Activated gamma-delta T cell treated with Interleukin-2 at 50 U/mL for 16 hours (primary cell): ENCODE measurements at regions not wholly inside any gene's neighbourhood (a gene's known extent, or its start where the extent isn't known, plus 50 kb on each side); places are given as distances from the start of the nearest gene placed in this dataset.

Experiments
- DNase-seq: peaks from one replicate; pipeline ENCODE4 v3.0.0-alpha.2; 2020

DNA sequence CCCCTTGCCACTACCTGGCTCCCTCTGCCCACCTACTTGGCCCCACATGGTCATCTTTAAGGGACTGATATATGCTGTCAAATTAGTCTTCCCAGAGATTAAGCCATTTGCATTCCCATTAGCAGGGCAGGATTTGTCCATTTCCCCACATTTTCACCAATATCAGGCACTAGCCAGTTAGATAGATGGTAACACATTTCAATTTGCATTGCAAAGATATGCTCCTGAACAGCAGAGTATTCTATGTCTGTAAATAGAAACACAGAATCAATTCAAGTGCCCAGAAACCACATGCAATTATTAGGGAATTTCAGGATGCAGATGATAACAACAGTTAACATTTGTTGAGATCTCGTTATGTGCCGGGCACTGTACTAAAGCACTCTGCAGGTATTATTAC is 92.6 kb upstream of the IL12B start:
- DNase-seq = no peak

DNA sequence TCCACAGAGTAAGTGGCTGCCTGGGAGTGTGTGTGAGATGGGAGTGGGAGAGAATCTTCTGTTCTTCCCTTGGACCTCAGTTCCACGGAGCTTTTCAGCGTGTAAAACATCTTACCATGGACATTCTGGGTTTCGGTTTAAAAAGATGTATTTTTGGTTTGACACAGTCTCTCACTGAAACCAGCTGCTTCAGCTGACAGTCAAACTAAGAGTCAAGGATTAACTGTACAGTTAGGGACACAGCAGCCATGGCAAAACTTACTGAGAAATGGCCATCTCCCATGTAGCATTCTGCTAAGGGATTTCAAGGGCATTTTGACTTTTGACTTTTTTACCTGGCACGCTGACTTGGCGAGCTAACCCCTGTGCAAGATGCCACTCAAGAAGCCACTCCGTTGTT is 93.8 kb upstream of the IL12B start:
- no peak for DNase-seq

DNA sequence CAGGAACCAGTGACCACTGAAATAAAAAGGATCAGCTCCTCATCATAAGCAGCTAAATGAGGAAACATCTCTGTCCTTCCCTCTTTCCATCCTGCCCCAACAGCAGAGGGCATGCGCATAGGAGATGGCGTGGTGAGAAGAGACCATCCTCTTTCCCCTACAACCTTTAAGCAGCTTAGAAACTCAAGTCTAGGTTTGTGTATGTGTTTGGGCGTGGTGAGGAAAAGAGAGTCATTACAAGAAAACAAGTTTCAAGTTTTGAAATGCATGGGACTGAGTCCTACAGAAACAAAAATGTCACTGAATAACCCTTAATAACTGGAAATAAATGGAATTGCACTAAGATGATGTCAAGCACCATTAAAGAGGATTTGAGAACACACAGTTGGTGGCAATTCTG is 96.4 kb upstream of the IL12B start:
- DNase-seq = no peak

DNA sequence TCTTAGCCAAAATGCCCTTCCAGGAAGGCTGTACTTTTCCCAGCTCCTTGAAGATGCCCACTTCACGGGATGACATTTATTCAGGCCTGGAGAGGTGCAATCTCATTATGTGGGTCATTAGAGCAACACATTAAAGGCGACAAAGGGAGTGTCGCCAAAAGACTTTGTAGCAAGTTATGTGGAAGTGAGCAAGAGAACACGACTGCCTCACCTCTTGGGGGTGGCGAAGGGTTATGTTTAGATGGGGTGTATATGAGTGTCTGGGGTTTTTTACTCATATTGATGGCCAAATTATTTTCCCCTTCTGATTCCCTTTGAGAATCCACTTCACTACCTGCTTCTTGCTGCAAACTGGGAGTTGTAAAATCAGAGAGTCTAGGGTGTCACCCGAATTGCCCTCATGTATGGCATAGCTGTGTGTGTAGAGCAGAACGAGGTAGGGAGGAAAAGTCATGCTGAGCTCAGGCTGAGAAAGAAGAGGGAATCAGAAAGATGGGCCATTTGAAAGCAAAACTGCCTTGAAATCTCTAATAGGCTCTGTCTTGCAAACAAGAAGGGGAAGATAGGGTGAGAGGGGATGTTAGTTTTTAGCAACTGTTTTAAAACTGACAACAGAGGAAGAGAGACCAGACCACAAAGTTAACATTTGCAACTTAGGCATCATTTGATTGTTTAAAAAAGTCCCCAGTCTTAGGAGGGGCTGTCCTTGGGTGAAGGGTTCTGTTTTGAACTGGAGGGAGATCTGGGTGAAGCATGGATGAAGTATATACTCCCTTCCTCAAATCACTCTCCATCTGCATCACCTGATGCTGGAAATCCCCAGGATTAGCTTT is 97.1 kb upstream of the IL12B start:
- no peak for DNase-seq

DNA sequence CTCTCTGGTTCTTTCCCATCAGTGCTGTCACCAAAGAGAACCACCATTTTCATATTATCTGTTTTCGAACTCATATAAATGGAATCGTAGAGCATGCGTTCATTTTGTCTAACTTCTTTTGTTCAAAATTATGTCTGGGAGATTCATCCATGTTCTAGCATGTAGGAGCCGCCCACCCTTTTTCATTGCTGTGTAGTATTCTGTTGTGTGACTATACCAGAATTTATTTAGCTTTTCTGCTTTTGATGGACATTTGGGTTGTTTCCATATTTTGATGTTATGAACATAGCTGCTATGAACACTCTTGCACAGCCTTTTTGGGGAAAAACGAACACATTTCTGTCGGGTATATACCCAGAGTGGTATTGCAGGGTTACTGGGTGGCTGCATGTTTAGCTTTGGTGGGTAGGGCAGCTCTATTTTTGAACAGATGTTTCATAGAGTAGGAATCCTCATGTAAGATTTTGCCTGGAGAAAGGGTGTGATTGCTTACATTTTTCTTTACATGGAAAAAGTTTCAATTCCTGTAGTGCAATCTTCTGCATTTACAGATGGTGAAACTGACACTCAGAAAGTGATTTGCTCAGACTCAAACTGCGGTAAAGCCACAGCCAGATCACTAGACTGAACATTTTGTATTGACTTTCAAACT is 100.2 kb upstream of the IL12B start:
- no peak for DNase-seq

DNA sequence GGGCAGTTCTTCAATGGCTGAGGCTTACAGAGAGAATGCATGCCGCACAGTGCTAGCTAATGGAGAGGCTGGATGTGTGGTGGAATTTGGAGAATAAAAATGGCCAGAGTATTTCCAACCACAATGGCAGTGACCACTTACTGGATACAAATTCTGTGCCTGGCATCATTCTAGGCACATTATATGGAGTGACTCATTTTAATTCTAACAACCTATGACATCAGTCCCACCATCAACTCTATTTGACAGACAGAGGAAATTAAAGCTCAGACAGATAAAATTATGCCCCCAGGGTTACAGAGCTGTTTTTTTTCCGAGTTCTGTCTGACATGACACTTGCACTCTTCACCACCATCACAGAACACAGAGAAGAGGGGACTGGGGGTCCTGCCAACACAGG is 105.6 kb upstream of the IL12B start:
- no peak for DNase-seq

DNA sequence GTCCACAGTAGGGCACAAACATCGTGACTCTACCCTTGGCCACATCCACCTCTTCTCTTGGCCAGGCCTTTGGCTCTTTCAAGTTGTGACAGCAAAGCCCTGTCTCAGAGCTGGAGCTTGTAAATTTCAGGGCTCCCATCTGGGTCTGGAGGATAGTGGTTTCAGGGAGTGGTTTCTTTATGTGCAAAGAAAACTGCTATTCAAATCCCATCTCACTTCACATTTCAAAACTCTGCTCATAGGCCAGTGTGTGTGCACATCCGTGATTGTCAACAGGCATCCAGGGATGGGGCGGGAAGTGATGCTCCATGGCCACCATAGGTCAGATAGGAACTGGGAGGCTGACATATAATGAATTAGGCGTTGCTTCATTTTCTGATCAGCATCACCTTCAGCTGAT is 107.8 kb upstream of the IL12B start:
- no peak for DNase-seq

DNA sequence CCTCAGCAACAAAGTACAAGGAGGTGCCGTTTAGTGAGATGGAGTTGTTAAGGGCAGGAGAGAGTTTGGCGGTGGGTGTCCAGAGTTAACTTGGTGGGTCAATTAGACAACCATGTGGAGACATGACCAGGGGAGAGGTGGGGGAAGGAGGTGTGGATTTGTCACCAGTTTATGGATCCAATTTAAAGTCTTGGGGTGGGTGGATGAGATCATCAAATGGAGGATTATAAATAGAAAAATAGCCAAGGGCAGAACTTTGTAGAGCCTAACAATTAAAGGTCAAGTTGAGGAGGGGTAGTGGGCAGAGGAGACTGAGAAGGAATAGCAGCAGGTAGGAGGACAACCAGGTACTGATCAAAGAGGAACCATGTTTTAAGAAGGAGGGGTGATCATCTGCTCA is 108.7 kb upstream of the IL12B start:
- no peak for DNase-seq

DNA sequence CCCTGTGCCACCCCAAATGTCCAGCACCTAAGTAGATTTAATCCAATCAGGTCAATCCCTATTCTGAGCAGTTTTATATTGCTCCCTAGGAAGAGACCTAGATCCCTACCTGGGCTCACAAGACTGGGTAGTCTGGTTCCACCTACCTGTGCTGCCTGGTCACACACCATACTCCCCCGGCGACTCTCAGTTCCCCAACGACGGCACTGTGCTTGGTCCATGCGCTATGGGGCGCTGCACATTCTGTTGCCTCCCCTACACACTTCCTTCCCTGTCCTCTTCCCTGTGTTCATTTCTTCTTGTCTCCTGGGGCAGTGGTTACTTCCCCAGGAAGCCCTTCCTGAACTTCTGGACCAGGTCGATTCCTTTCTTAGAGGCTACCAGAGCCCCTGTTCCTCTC is 109.9 kb upstream of the IL12B start:
- DNase-seq = no peak

DNA sequence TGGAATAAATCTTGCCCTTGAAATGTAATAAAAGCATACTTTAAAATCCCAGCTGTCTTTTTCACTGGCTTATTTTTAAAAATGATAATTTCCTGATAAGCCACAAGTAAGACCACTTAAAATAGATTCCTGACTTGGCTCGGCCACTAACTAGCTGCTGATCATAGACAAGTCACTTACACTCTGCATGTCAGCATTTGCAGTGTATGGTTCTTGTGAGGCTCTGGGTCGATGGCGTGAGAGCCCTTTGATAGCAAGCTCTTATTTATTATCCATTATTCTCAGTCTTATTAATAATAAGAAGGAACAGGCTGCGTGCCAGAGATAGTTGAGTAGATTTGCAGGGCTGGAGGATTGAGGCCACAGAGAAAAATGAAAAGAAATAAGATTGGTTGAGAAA is 110.7 kb upstream of the IL12B start:
- DNase-seq = no peak

DNA sequence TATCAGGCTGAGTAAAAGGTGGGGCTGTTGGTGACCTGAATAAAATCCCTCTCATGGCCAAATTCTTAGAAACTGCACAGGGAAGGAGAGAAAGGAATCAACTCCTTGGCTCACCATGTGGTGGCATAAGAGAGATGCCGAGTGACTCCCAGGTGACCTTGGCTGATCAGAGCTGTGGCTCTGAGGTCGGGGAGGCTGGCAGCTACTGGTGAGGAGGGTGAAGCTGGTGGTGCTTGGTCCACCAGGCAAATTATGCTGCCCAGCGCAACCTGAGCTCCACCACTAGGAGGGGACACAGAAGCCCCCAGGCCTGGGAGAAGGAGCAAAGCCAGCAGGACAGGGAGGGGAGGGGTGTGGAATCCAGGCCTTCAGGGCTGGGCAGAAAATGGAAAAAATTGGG is 111.2 kb upstream of the IL12B start:
- no peak for DNase-seq

DNA sequence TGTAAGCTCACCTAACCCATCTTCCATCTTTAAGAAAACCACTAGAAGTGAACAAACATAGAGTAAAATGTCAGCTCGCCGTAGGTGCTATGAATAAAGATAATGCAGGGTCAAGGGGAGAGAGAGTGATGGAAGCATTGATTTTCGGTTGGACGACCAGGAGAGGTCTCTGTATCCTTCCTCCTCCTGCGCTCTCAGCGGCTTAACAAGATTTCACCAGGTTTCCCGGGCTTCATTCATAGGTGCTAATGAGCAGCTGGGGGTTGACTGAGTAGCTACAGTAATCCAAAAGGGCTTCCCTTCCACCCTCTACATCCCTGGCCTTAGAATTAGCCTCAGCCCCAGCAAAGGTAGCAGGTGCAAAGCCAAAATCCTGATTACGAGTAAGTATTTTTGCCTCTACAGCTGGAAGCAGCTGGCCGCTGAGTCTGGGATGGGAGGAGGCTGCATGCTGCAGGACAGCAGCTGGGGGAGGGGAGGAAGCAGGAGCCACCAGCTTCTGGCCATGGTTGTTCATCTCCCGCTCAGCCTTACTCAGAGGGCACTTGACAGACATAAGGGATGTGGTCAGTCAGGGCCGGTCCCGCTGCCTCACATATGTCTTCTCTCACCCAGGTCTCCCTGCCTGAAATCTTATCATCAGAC is 112.0 kb upstream of the IL12B start:
- no peak for DNase-seq

DNA sequence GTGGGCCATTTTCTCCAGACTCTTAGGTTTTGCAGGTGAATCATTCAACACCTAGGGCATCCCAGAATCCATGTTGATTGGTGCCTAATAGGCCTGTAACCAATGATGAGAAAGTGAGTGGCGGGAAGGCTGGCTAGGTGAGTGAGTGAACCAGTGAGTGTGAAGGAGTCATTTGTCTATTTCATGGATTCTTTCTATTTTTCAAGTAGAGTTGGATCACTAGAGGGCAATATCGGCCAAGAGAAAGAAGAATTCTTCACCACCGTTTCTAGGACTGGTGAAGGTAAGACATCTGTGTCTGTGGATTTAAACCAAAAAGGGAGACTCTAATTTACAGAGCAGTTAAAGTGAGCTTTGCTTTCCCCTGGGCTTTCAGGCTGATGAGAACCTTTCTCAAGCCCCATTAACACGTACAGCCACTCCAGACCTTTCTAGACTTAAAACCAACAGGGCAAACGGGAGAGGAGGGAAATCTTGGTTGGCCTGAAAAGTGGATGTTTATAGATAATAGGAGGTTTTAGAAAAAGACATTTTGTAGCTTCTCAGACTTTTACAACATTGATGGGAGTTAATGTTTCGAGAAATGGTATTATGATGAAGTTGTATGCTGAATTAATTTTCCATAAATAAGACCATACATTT is 114.3 kb upstream of the IL12B start:
- DNase-seq = no peak

DNA sequence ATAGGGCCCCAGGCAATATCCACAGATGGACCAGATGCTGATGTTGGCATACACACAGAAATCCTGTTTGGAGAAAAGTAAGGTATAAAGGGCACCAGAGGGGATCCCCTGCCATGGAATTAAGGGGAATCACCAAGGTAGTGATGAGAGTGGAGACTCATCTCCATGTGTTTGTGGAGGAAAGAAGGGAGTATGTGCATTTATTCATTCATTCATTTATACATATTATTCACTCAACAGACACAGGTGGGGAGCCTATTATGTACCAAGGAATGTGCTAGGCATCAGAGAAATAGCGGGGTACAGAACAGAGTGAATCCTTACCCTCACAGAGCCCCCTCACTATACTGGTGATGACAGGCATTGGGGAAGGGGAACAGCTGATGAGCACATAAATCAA is 116.8 kb upstream of the IL12B start:
- no peak for DNase-seq

DNA sequence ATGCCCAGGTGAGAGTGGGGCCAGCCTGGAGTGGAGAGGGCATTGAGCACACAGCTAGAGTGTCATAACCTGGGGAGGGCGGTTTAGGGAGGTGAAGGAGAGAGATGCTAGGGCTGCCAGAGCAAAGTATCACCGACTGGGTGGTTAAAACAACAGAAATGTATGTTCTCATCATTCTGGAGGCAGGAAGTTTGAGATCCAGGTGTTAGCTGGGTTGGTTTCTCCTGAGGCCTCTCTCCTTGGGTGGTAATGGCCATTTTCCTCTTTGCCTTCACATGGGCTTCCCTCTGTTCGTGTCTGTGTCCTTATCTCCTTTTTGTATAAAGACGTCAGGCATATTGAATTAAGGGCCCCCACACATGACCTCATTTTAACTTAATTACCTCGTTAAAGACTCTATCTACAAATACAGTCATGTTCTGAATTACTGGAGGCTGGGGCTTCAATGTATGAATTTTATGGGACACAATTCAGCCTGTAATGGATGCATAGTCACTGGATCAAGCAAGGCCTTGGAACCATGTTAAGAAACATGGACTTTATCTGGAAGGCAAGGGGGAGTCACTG is 118.6 kb upstream of the IL12B start:
- no peak for DNase-seq

DNA sequence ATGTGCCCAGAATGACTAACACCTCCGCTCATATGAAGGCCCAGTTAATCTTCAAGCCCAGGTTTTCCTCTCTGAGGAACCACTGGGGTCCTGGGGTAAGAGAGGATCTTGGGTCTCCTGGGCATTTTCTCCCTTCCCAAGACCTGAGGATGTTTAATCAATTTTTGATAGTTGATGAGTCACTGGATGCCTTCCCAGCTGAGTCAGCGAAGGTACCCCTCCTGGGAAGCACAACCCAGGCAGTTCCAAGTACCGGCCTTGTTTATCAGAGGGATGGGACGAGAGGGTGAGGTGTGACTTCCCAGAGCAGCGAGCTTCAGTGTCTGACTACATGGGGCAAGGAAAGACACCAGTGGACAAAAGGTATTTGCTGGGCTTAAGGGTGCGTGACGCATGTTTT is 119.6 kb upstream of the IL12B start:
- no peak for DNase-seq

DNA sequence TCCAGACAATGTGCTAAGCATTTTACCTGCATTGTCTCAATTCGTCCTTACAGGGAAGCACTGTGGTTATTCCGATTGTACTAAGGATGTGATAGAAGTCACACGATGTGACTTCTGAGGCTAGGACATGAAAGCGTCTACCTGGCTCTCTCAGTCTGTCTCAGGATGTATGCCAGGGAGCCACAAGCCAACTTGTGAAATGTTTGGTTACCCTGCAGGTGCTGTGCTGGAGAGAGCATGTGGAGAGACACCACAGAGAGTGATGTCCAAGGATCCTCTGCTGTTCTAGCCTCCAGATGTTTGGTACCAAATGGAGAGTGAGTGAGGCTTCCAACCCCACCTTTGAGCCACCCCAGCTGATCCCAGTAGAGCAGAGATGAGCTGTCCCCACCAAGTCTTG is 120.1 kb upstream of the IL12B start:
- no peak for DNase-seq

DNA sequence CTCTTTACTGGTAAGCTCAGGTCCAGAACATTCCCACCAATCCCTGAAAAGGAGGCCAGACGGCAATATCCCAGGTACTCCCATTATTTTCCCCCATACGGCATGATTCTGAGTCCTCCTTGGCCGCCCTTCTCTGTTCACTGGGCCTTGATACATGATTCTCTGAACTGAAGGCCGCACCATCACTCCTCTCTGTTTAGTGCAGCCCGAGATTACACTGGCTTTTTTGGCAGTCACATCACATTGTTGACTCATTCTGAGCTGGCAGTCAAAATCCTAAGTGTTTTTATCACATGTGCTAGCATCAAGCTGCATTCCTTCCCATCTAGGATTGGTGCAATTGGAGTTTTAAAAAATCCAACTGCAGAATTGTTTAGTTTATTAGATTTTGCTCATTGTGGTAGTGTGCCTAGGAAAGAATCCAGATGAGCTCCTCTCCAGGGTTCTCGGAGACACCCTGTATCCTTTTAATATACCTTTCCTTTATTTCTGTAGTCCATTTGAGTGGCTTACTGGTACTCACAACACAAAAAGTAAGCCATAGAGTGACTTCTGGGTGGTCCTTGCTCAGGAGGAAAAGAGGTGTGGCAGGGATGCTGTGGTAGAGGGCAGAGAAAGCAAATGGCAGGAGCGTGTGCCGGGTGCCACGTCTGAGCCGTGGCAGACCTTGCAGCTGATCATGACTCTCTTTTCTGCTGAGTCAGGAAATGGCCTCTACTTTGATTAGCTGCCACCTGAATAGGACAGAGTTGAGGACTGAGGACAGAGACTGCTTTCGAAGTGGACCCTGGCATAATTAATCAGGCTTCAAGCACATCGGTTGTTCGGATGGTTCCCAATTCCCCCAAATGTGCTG is 121.1 kb upstream of the IL12B start:
- no peak for DNase-seq

DNA sequence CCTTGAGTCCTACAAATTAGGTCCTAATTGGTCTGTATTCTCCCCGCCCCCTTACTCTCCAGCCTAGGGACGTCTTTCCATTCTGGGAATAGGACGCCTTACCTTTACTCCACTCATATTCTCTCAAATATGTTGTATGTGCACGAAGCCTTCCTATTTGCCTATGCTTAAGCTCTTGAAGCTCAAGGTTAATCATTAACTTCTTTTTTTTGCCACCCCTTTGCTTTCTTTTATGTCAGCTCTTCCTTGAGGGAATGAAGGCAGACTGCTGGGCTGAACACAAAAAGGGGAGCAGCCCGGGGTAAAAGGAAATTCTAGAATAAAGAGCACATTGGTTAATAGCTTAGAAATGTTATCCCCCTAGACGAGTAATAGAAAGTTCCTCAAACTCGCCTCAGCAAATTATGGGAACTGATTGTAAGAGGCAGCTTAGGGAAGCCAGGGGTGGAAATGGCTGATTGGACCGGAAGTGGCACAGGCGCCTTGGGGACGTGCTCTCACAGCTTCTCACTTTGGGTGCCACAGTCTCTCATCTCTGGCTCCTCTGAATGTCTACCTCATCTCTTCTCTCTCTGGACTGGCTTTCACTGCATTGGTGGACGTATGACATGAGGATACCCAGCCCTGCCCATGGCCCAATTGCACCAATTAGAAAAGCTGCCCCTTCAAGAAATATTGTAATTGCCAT is 122.3 kb upstream of the IL12B start:
- no peak for DNase-seq

DNA sequence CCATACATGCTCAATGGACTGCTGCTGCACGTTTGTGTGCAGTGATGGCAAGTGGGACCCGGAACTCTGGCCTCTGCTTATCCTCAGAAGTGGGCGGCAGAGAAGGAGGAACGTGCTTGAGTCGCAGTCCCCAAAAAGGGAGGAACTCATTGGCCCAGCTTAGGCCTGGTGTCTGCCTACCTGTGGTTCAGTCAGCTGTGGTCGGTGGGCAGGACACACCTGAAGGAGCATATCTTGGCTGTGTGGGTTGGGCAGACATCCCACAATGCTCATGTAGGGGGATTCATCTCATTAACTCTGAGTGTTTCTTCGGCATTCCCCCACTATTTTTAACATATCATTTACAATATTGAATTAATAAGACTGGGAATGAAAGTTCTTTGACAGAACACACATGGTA is 122.9 kb upstream of the IL12B start:
- DNase-seq = no peak

DNA sequence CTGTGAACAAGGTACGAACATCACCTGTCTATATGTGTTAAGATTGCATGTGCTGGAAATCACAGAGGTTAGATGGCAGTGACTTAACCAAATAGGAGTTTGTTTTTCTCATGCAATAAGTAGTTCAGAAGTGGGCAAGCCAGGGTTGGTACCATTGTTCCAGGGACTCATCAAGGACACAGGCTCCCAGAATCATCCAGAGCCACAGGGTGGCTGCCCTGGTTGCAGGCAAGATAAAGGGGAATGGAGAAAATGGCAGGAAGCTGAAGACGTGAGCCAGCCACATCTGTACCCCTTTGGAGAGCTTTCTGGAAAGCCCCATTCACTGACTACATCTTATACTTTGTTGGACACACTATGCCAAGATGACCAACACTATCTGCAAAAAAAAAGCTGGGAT is 126.0 kb upstream of the IL12B start:
- no peak for DNase-seq
